WTC11 (cell line): ENCODE measurements at regions not wholly inside any gene's neighbourhood (a gene's known extent, or its start where the extent isn't known, plus 50 kb on each side); places are given as distances from the start of the nearest gene placed in this dataset.

Experiments
- ATAC-seq: fragments of 200-7000 bp; cut with Tn5 transposase; 2 replicates; pipeline ENCODE4 v1.10.0; 2021; ENCODE audit warnings: mild to moderate bottlenecking, moderate library complexity
- CTCF ChIA-PET: fragments of 300-600 bp; sonication (Branson Sonifier 250); formaldehyde crosslinking; loops from one replicate; lab custom pipeline; 2021; ENCODE audit warnings: antibody characterized with exemption; lab: Charles Lee
- POLR2A ChIA-PET: fragments of 350-600 bp; sonication (Branson Sonifier 250); formaldehyde crosslinking; loops from one replicate; lab custom pipeline; 2021; ENCODE audit warnings: antibody characterized with exemption; lab: Charles Lee
- DNase-seq: peaks from one replicate; pipeline ENCODE4 v3.0.0; 2021; ENCODE audit warnings: low spot score
- H3K27ac Mint-ChIP-seq: 2 replicates; pipeline ENCODE4 v1.8.0; 2021; ENCODE audit warnings: mixed read lengths
- H3K27me3 Mint-ChIP-seq: 2 replicates; pipeline ENCODE4 v1.8.0; 2021; ENCODE audit warnings: low read depth, mild to moderate bottlenecking, moderate library complexity, mixed read lengths
- H3K36me3 Mint-ChIP-seq: 2 replicates; pipeline ENCODE4 v1.8.0; 2021; ENCODE audit warnings: mixed read lengths
- H3K4me1 Mint-ChIP-seq: 2 replicates; pipeline ENCODE4 v1.8.0; 2022; ENCODE audit warnings: mixed read lengths
- H3K4me3 Mint-ChIP-seq: 2 replicates; pipeline ENCODE4 v1.8.0; 2021; ENCODE audit warnings: mild to moderate bottlenecking, moderate library complexity, mixed read lengths
- H3K9me3 Mint-ChIP-seq: 2 replicates; pipeline ENCODE4 v1.8.0; 2021; ENCODE audit warnings: mixed read lengths
- ATF2 ChIP-seq: sonication (generic); formaldehyde crosslinking; IDR thresholded peaks from 2 replicates; pipeline ENCODE4 v1.8.1; 2022; ENCODE audit warnings: low read depth, missing genetic modification reagents, borderline replicate concordance
- GABPB1 ChIP-seq: sonication (generic); formaldehyde crosslinking; IDR thresholded peaks from 2 replicates; pipeline ENCODE4 v1.8.1; 2023; ENCODE audit warnings: mild to moderate bottlenecking, missing genetic modification reagents
- MYBL2 ChIP-seq: sonication (generic); formaldehyde crosslinking; IDR thresholded peaks from 2 replicates; pipeline ENCODE4 v1.8.1; 2023; ENCODE audit warnings: mild to moderate bottlenecking, moderate library complexity, missing genetic modification reagents
- NFATC4 ChIP-seq: fragments of 250-450 bp; sonication (Bioruptor Pico); IDR thresholded peaks from 2 replicates; pipeline ENCODE4 v1.9.0; 2021; ENCODE audit warnings: mild to moderate bottlenecking
- NFE2L1 ChIP-seq: sonication (generic); formaldehyde crosslinking; IDR thresholded peaks from 2 replicates; pipeline ENCODE4 v1.8.1; 2023; ENCODE audit warnings: missing genetic modification reagents
- NR3C1 ChIP-seq: sonication (generic); formaldehyde crosslinking; conservative IDR thresholded peaks from 2 replicates; pipeline ENCODE4 v1.8.1; 2023; ENCODE audit warnings: low read depth, mild to moderate bottlenecking, missing genetic modification reagents
- OVOL2 ChIP-seq: fragments of 250-450 bp; sonication (Bioruptor Pico); IDR thresholded peaks from 2 replicates; pipeline ENCODE4 v1.9.0; 2021; ENCODE audit warnings: mild to moderate bottlenecking, borderline replicate concordance
- STAT6 ChIP-seq: sonication (generic); formaldehyde crosslinking; conservative IDR thresholded peaks from 2 replicates; pipeline ENCODE4 v1.8.1; 2023; ENCODE audit warnings: mild to moderate bottlenecking, low read depth, missing genetic modification reagents, moderate library complexity
- TCF7 ChIP-seq: sonication (generic); formaldehyde crosslinking; IDR thresholded peaks from 2 replicates; pipeline ENCODE4 v1.8.0; 2022; ENCODE audit warnings: mild to moderate bottlenecking, low read depth, missing genetic modification reagents, moderate library complexity
- TEAD4 ChIP-seq: sonication (generic); formaldehyde crosslinking; IDR thresholded peaks from 2 replicates; pipeline ENCODE4 v1.8.0; 2022; ENCODE audit warnings: mild to moderate bottlenecking, missing genetic modification reagents
- USF1 ChIP-seq: sonication (generic); formaldehyde crosslinking; IDR thresholded peaks from 2 replicates; pipeline ENCODE4 v1.8.0; 2022; ENCODE audit warnings: mild to moderate bottlenecking, missing genetic modification reagents
- ZNF138 ChIP-seq: sonication (generic); formaldehyde crosslinking; conservative IDR thresholded peaks from 2 replicates; pipeline ENCODE4 v1.8.1; 2022; ENCODE audit warnings: mild to moderate bottlenecking, moderate library complexity, missing genetic modification reagents
- ZNF317 ChIP-seq: sonication (generic); formaldehyde crosslinking; IDR thresholded peaks from 2 replicates; pipeline ENCODE4 v1.8.1; 2023; ENCODE audit warnings: low read depth, mild to moderate bottlenecking, moderate library complexity, missing genetic modification reagents, borderline replicate concordance
- ZNF396 ChIP-seq: fragments of 250-450 bp; sonication (Bioruptor Pico); IDR thresholded peaks from 2 replicates; pipeline ENCODE4 v1.8.0; 2021; ENCODE audit warnings: mild to moderate bottlenecking, moderate library complexity, borderline replicate concordance
- ZNF423 ChIP-seq: fragments of 250-450 bp; sonication (Bioruptor Pico); IDR thresholded peaks from 2 replicates; pipeline ENCODE4 v2.1.2; 2022; ENCODE audit warnings: mild to moderate bottlenecking, moderate library complexity
- ZNF425 ChIP-seq: fragments of 250-450 bp; sonication (Bioruptor Pico); conservative IDR thresholded peaks from 2 replicates; pipeline ENCODE4 v1.9.0; 2021; ENCODE audit warnings: mild to moderate bottlenecking
- ZNF512 ChIP-seq: sonication (generic); formaldehyde crosslinking; IDR thresholded peaks from 2 replicates; pipeline ENCODE4 v1.8.1; 2022; ENCODE audit warnings: missing genetic modification reagents, borderline replicate concordance

- TF ChIP-seq ATF2 (CRISPR knock-in tag) = no peak
These were observed 425.3 kb downstream of the ZEB2 start (continued) for GRCh38 chr2:144094408-144095151.

- H3K27me3 Mint-ChIP-seq = no peaks in the 10 kb centered on the region
- H3K36me3 Mint-ChIP-seq = peaks cover 8% of the 10 kb centered on the region
- no peaks in the 10 kb centered on the region for H3K4me1 Mint-ChIP-seq
- ChIA-PET CTCF (no interaction called here), POLR2A (no interaction called here)
- H3K4me3 Mint-ChIP-seq = no peak overlapping the region
- H3K9me3 Mint-ChIP-seq = peaks cover 17% of the 10 kb centered on the region
- ATAC-seq = no peak
- no peak for DNase-seq
- H3K27ac Mint-ChIP-seq = no peak overlapping the region
- TF ChIP-seq TCF7 (no peak), ZNF423 (CRISPR knock-in tag) (no peak), ZNF512 (no peak), USF1 (CRISPR knock-in tag) (no peak), ZNF317 (CRISPR knock-in tag) (no peak), NR3C1 (no peak), ZNF425 (CRISPR knock-in tag) (no peak), ZNF138 (no peak), ZNF396 (CRISPR knock-in tag) (no peak), GABPB1 (CRISPR knock-in tag) (no peak), NFE2L1 (CRISPR knock-in tag) (no peak), NFATC4 (CRISPR knock-in tag) (no peak), TEAD4 (CRISPR knock-in tag) (no peak), STAT6 (CRISPR knock-in tag) (no peak), OVOL2 (CRISPR knock-in tag) (no peak), MYBL2 (CRISPR knock-in tag) (no peak)
These were observed 428.3 kb downstream of the ZEB2 start for GRCh38 chr2:144091622-144092021.
